ENCODE measurements at regions not wholly inside any gene's neighbourhood (a gene's known extent, or its start where the extent isn't known, plus 50 kb on each side); places are given as distances from the start of the nearest gene placed in this dataset.

GRCh38 chr15:101579631-101580163 is 72.5 kb downstream of the TM2D3 start:
- H3K79me2 ChIP-seq (ENCODE audit: insufficient read depth, low read length), result no peaks in the 10 kb centered on the region
- DNase-seq (ENCODE audit: low read depth) (peak; percentile 67), FAIRE-seq (no peak)
- Mint-ChIP-seq H3K9me3 (ENCODE audit: unreplicated experiment) (no peaks in the 10 kb centered on the region), H3K4me3 (ENCODE audit: unreplicated experiment) (no peak overlapping the region), H3K27me3 (ENCODE audit: low read depth, unreplicated experiment) (peaks cover 12% of the 10 kb centered on the region), H3K27ac (ENCODE audit: unreplicated experiment) (no peak overlapping the region), H3K4me1 (ENCODE audit: low read depth, unreplicated experiment) (peaks cover 12% of the 10 kb centered on the region), H3K36me3 (ENCODE audit: low read depth, unreplicated experiment) (no peaks in the 10 kb centered on the region)
- TF ChIP-seq EZH2 (IDR thresholded peaks at IDR 0.05; ENCODE audit: insufficient read depth, low read length) (no peak), CTCF (IDR thresholded peaks at IDR 0.05; ENCODE audit: insufficient read depth, low read depth, low read length) (no peak)
- H3K4me2 ChIP-seq (ENCODE audit: low read length), result peak overlapping the region; percentile 55
- peak overlapping the region; percentile 39 for H2AFZ ChIP-seq (ENCODE audit: low read depth, low read length)
- peaks cover 10% of the 10 kb centered on the region for H3K4me1 ChIP-seq (ENCODE audit: insufficient read depth, low read length)
- H3K27ac ChIP-seq (ENCODE audit: low read depth, low read length), result no peak overlapping the region
- no peaks in the 10 kb centered on the region for H3K9me3 ChIP-seq (ENCODE audit: insufficient read depth, low read depth, low read length)
- H3K36me3 ChIP-seq (ENCODE audit: insufficient read depth, low read length), result no peaks in the 10 kb centered on the region
- H3K4me3 ChIP-seq (ENCODE audit: insufficient read depth, low read depth, low read length), result no peak overlapping the region
- no peaks in the 10 kb centered on the region for H4K20me1 ChIP-seq (ENCODE audit: insufficient read depth, low read length)
- H3K27me3 ChIP-seq (ENCODE audit: insufficient read depth, low read length), result no peaks in the 10 kb centered on the region
- H3K9ac ChIP-seq (ENCODE audit: low read length), result no peak overlapping the region

GRCh38 chr15:101578443-101578894 is 73.7 kb downstream of the TM2D3 start:
- DNase-seq (ENCODE audit: low read depth) (no peak), FAIRE-seq (no peak)
- H4K20me1 ChIP-seq (ENCODE audit: insufficient read depth, low read length), result no peaks in the 10 kb centered on the region
- H3K27me3 ChIP-seq (ENCODE audit: insufficient read depth, low read length), result no peaks in the 10 kb centered on the region
- no peaks in the 10 kb centered on the region for H3K79me2 ChIP-seq (ENCODE audit: insufficient read depth, low read length)
- H3K36me3 ChIP-seq (ENCODE audit: insufficient read depth, low read length), result no peaks in the 10 kb centered on the region
- no peak for TF ChIP-seq EZH2 (IDR thresholded peaks at IDR 0.05; ENCODE audit: insufficient read depth, low read length)
- no peak for TF ChIP-seq CTCF (IDR thresholded peaks at IDR 0.05; ENCODE audit: insufficient read depth, low read depth, low read length)
- peaks cover 10% of the 10 kb centered on the region for H3K4me1 ChIP-seq (ENCODE audit: insufficient read depth, low read length)
- no peak overlapping the region for H3K4me2 ChIP-seq (ENCODE audit: low read length)
- H3K4me1 Mint-ChIP-seq (ENCODE audit: low read depth, unreplicated experiment), result peaks cover 14% of the 10 kb centered on the region
- H3K9me3 ChIP-seq (ENCODE audit: insufficient read depth, low read depth, low read length), result no peaks in the 10 kb centered on the region
- H3K4me3 ChIP-seq (ENCODE audit: insufficient read depth, low read depth, low read length), result no peak overlapping the region
- no peaks in the 10 kb centered on the region for H3K36me3 Mint-ChIP-seq (ENCODE audit: low read depth, unreplicated experiment)
- no peak overlapping the region for H3K9ac ChIP-seq (ENCODE audit: low read length)
- H3K27me3 Mint-ChIP-seq (ENCODE audit: low read depth, unreplicated experiment), result peaks cover 12% of the 10 kb centered on the region
- no peak overlapping the region for H3K27ac ChIP-seq (ENCODE audit: low read depth, low read length)
- H2AFZ ChIP-seq (ENCODE audit: low read depth, low read length), result no peak overlapping the region
- no peak overlapping the region for H3K27ac Mint-ChIP-seq (ENCODE audit: unreplicated experiment)
- H3K9me3 Mint-ChIP-seq (ENCODE audit: unreplicated experiment), result no peaks in the 10 kb centered on the region
- H3K4me3 Mint-ChIP-seq (ENCODE audit: unreplicated experiment), result no peak overlapping the region

GRCh38 chr15:101573951-101574350 is 78.2 kb downstream of the TM2D3 start:
- Histone ChIP-seq H3K4me2 (ENCODE audit: low read length) (no peak overlapping the region), H3K27ac (ENCODE audit: low read depth, low read length) (no peak overlapping the region), H3K36me3 (ENCODE audit: insufficient read depth, low read length) (no peaks in the 10 kb centered on the region), H3K27me3 (ENCODE audit: insufficient read depth, low read length) (no peaks in the 10 kb centered on the region), H3K9me3 (ENCODE audit: insufficient read depth, low read depth, low read length) (no peaks in the 10 kb centered on the region), H2AFZ (ENCODE audit: low read depth, low read length) (no peak overlapping the region), H4K20me1 (ENCODE audit: insufficient read depth, low read length) (no peaks in the 10 kb centered on the region), H3K9ac (ENCODE audit: low read length) (no peak overlapping the region), H3K79me2 (ENCODE audit: insufficient read depth, low read length) (no peaks in the 10 kb centered on the region), H3K4me1 (ENCODE audit: insufficient read depth, low read length) (peaks cover 2% of the 10 kb centered on the region), H3K4me3 (ENCODE audit: insufficient read depth, low read depth, low read length) (no peak overlapping the region)
- Mint-ChIP-seq H3K36me3 (ENCODE audit: low read depth, unreplicated experiment) (no peaks in the 10 kb centered on the region), H3K4me3 (ENCODE audit: unreplicated experiment) (no peak overlapping the region), H3K27ac (ENCODE audit: unreplicated experiment) (no peak overlapping the region), H3K27me3 (ENCODE audit: low read depth, unreplicated experiment) (peaks cover 18% of the 10 kb centered on the region), H3K9me3 (ENCODE audit: unreplicated experiment) (peaks cover 1% of the 10 kb centered on the region), H3K4me1 (ENCODE audit: low read depth, unreplicated experiment) (peaks cover 6% of the 10 kb centered on the region)
- TF ChIP-seq EZH2 (IDR thresholded peaks at IDR 0.05; ENCODE audit: insufficient read depth, low read length) (no peak), CTCF (IDR thresholded peaks at IDR 0.05; ENCODE audit: insufficient read depth, low read depth, low read length) (no peak)
- no peak for DNase-seq (ENCODE audit: low read depth)
- no peak for FAIRE-seq

All from astrocyte (in vitro differentiated cells and primary cell).